ENCODE measurements at regions not wholly inside any gene's neighbourhood (a gene's known extent, or its start where the extent isn't known, plus 50 kb on each side); places are given as distances from the start of the nearest gene placed in this dataset.

DNA sequence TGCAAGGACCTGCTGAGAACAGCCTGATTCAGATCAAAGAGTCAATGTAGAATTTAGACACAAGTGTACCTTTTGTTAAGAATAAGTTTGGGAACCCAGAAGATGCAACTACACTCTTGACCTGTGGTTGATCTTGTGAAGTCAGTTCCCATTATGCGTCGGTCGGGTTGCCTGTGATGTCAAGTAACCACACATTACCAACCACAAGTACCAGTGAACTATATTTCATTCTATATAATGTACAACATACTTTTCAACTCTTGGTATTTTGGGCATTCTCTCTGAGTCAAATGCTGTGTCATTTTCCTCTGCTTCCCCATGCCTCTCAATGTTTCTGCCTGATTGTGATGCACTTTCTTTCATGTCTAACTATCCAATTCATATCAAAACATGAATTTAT lies 426.2 kb downstream of the ETV1 start:
- no peaks in the 10 kb centered on the region for H4K20me1 ChIP-seq (replicated peaks; ENCODE audit: control insufficient read depth, extremely low read depth, insufficient read depth, low read length)
- H3K9ac ChIP-seq (replicated peaks; ENCODE audit: extremely low read depth, insufficient read depth, low read length): no peak overlapping the region
- no peak overlapping the region for H3K4me3 ChIP-seq (replicated peaks in 1 of 3; ENCODE audit: insufficient read depth in 1 of 3, low read depth in 1 of 3, low read length in 3 of 3)
- H3K27me3 ChIP-seq (ENCODE audit: control insufficient read depth in 2 of 2, insufficient read depth in 2 of 2, low read length in 2 of 2): no peaks in the 10 kb centered on the region
- no TSS peak for BruUV-seq (replicated peaks)
- H3K79me2 ChIP-seq (ENCODE audit: control insufficient read depth, insufficient read depth, low read length): no peaks in the 10 kb centered on the region
- no peak overlapping the region for H2AFZ ChIP-seq (ENCODE audit: low read depth, low read length)
- FAIRE-seq: no peak
- dilution Hi-C loops (cut with MboI; ENCODE audit: extremely low pct_ligation_motif_present, low sequenced_read_pairs): no loop called here
- CTCF ChIA-PET: no interaction called here
- intact Hi-C loops (cut with micrococcal nuclease): no loop called here
- H3K27ac ChIP-seq (ENCODE audit: insufficient read depth, low read depth, low read length): no peak overlapping the region
- TF ChIP-seq EZH2 (IDR thresholded peaks at IDR 0.05; ENCODE audit: borderline replicate concordance, low read depth, low read length, severe bottlenecking) (no peak), POLR2AphosphoS5 (IDR thresholded peaks at IDR 0.05; ENCODE audit: insufficient read depth, low read depth, low read length) (no peak), POLR2A (IDR thresholded peaks at IDR 0.05; ENCODE audit: low read depth, low read length) (no peak), MYC (IDR thresholded peaks at IDR 0.05; ENCODE audit: low read depth, low read length) (no peak), GATA2 (IDR thresholded peaks at IDR 0.05; ENCODE audit: insufficient read depth, insufficient read length, low read depth, low read length) (no peak), JUN (IDR thresholded peaks at IDR 0.05; ENCODE audit: borderline replicate concordance, insufficient read depth, insufficient read length, low read depth) (no peak), FOS (IDR thresholded peaks at IDR 0.05; ENCODE audit: borderline replicate concordance, insufficient read depth, low read length) (no peak)
- TF ChIP-seq, protein P1, sequence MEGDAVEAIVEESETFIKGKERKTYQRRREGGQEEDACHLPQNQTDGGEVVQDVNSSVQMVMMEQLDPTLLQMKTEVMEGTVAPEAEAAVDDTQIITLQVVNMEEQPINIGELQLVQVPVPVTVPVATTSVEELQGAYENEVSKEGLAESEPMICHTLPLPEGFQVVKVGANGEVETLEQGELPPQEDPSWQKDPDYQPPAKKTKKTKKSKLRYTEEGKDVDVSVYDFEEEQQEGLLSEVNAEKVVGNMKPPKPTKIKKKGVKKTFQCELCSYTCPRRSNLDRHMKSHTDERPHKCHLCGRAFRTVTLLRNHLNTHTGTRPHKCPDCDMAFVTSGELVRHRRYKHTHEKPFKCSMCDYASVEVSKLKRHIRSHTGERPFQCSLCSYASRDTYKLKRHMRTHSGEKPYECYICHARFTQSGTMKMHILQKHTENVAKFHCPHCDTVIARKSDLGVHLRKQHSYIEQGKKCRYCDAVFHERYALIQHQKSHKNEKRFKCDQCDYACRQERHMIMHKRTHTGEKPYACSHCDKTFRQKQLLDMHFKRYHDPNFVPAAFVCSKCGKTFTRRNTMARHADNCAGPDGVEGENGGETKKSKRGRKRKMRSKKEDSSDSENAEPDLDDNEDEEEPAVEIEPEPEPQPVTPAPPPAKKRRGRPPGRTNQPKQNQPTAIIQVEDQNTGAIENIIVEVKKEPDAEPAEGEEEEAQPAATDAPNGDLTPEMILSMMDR (IDR thresholded peaks at IDR 0.05; ENCODE audit: extremely low read depth in 1 of 2, insufficient read depth in 1 of 2, low read depth in 1 of 2, low read length in 2 of 2): no peak
- TF ChIP-seq, protein P2, sequence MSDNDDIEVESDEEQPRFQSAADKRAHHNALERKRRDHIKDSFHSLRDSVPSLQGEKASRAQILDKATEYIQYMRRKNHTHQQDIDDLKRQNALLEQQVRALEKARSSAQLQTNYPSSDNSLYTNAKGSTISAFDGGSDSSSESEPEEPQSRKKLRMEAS (IDR thresholded peaks at IDR 0.05; ENCODE audit: insufficient read depth, insufficient read length): no peak
- H3K4me1 ChIP-seq (ENCODE audit: control insufficient read depth, extremely low read depth, insufficient read depth, low read length): no peaks in the 10 kb centered on the region
- POLR2A ChIA-PET: no interaction called here
- H3K9me3 ChIP-seq (replicated peaks; ENCODE audit: control insufficient read depth, insufficient read depth, low read length): no peaks in the 10 kb centered on the region
- no peaks in the 10 kb centered on the region for H3K9me1 ChIP-seq (replicated peaks; ENCODE audit: control insufficient read depth, extremely low read depth, insufficient read depth, low read length)
- no peaks in the 10 kb centered on the region for H3K36me3 ChIP-seq (ENCODE audit: control insufficient read depth in 2 of 2, extremely low read depth in 1 of 2, insufficient read depth in 2 of 2, low read length in 2 of 2)
- no peak for DNase-seq (ENCODE audit: low read depth, low spot score)
- no peak overlapping the region for H3K4me2 ChIP-seq (ENCODE audit: insufficient read depth, low read length)

All from endothelial cell of umbilical vein (primary cell).